Stimulated activated CD8-positive, alpha-beta memory T cell treated with anti-CD3 and anti-CD28 coated beads, Interleukin-15, amount 100 ng/mL, for 1 hour (primary cell): ENCODE measurements at regions not wholly inside any gene's neighbourhood (a gene's known extent, or its start where the extent isn't known, plus 50 kb on each side); places are given as distances from the start of the nearest gene placed in this dataset.

ENCODE experiments used
- DNase-seq: peaks from one replicate; pipeline ENCODE4 v3.0.0-alpha.2; 2020; ENCODE audit warnings: low read depth

- no peak for DNase-seq
Observed at GRCh38 chr6:12423832-12424231, 133.7 kb downstream of the EDN1 start.

- DNase-seq = no peak
Observed at GRCh38 chr6:12426121-12426520, 136.0 kb downstream of the EDN1 start.

- no peak for DNase-seq
Observed at GRCh38 chr6:12431023-12431422, 140.9 kb downstream of the EDN1 start.

GRCh38 chr6:12436224-12436623 lies 146.1 kb downstream of the EDN1 start:
- no peak for DNase-seq

- no peak for DNase-seq
Observed at GRCh38 chr6:12436683-12437082, 146.5 kb downstream of the EDN1 start.

- DNase-seq = no peak
Observed at GRCh38 chr6:12439296-12439695, 149.1 kb downstream of the EDN1 start.

GRCh38 chr6:12440981-12441380 lies 150.8 kb downstream of the EDN1 start:
- DNase-seq = no peak

- DNase-seq = no peak
Observed at GRCh38 chr6:12442455-12442854, 152.3 kb downstream of the EDN1 start.

- no peak for DNase-seq
Observed at GRCh38 chr6:12446394-12446793, 156.2 kb downstream of the EDN1 start.

- no peak for DNase-seq
Observed at GRCh38 chr6:12449447-12449846, 159.3 kb downstream of the EDN1 start.

- no peak for DNase-seq
Observed at GRCh38 chr6:12450467-12450866, 160.3 kb downstream of the EDN1 start.

- DNase-seq = no peak
Observed at GRCh38 chr6:12456343-12456742, 166.2 kb downstream of the EDN1 start.

- no peak for DNase-seq
Observed at GRCh38 chr6:12457094-12457493, 166.9 kb downstream of the EDN1 start.

- DNase-seq = no peak
Observed at GRCh38 chr6:12458558-12458957, 168.4 kb downstream of the EDN1 start.

GRCh38 chr6:12459945-12460661 lies 169.9 kb downstream of the EDN1 start:
- DNase-seq = no peak

- DNase-seq = no peak
Observed at GRCh38 chr6:12467706-12468670, 177.8 kb downstream of the EDN1 start.

- DNase-seq = no peak
Observed at GRCh38 chr6:12472601-12473038, 182.5 kb downstream of the EDN1 start.

GRCh38 chr6:12473494-12473893 lies 183.3 kb downstream of the EDN1 start:
- no peak for DNase-seq

GRCh38 chr6:12474167-12475140 lies 184.3 kb downstream of the EDN1 start:
- DNase-seq = no peak

- no peak for DNase-seq
Observed at GRCh38 chr6:12476484-12476883, 186.3 kb downstream of the EDN1 start.

- no peak for DNase-seq
Observed at GRCh38 chr6:12477616-12478015, 187.5 kb downstream of the EDN1 start.

GRCh38 chr6:12478921-12479320 lies 188.8 kb downstream of the EDN1 start:
- DNase-seq = no peak
